ENCODE measurements at regions not wholly inside any gene's neighbourhood (a gene's known extent, or its start where the extent isn't known, plus 50 kb on each side); places are given as distances from the start of the nearest gene placed in this dataset.

DNA sequence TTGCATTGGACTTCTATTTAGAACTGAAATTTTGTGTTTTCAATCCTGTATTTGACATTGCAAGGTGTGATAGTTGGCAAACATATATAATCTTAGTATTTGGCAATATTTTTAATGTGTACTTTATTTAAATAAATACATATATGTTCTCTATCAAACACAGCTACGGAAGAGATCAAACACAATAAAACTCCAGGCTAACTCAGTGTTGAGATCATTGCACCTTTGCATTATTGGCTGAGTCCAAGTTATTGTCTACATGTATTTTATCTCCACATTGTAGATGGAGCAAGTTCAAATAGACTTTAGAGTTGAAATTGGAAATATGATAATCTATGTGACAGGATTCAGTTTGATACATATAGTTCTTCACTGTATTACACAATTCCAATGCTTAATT is 176.7 kb downstream of the ST6GAL2 start:
- DNase-seq (ENCODE audit: low read depth): no peak

- DNase-seq (ENCODE audit: low read depth): no peak
These were observed 166.7 kb downstream of the ST6GAL2 start for GRCh38 chr2:106719222-106719621.

DNA sequence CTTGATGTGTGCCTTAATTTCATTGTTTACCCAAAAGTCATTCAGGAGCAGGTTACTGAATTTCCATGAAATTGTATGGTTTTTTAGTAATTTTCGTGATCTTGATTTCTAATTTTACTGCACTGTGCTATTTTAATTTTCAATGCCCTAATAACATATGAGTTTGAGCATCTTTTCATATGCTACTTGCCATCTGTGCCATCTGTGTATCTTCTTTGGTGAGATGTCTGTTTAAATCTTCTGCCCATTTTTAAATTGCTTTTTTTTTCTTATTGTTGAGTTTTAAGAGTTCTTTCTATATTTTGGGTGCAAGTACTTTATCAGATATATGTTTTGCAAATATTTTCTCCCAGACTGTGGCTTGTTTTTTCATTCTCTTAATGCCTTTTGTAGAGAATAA is 165.9 kb downstream of the ST6GAL2 start:
- DNase-seq (ENCODE audit: low read depth): no peak

DNA sequence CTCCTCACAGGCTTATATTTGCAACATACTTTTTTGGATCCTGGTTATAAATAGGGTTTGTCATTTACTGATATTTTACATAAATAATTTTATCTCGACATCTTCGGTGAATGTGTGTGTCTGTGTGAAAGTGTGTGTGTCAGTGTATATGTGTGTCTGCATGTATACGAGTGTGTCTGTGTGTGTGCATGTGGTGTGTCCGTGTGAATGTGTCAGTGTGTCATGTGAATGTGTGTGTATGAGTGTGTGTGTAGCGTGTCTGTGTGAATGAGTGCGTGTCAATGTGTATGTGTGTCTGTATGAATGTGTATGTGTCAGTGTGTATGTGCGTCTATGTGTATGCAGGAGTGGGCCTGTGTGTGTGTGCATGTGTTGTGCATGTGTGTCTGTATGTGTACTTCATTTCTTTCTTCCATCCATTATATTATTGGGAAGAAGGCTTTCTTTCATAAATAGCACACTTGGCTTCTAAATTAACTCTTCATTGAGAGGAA is 161.6 kb downstream of the ST6GAL2 start:
- no peak for DNase-seq (ENCODE audit: low read depth)

DNA sequence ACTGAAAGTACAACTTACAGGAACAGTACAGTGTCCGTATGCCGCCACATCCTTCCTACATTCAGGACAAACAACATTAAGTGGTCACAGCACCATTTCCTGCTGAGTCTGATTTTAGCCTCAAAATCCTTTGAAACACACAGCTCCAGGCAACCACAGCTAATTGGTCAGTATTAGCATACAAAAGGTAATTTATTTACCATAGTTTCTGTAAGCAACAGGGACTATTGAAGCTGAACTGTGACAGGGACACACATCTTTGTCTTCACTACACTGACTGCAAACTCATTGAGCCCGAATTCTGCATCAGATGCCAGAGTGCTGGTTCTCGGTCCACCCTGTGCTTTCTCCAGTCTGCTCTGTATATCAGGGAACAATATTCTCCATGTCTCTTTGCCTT is 151.8 kb downstream of the ST6GAL2 start:
- no peak for DNase-seq (ENCODE audit: low read depth)

DNA sequence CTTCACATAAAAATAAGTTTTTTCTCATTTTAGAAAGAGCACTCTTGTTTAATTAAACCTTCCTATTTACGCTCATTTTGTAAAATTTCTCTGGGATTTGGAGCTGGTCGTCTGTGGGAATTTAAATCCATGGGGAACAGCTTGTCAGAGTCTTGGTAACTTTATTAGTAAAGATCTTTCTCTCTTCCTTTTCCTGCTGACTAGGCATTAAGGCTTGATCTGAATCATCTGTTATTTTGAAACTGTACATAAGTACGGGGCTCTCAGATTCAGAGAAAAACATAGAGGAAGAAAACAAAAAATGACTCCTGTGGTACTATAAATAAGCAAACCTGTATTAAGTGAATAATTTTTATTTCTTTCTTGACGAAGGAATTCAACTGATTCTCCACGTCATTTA is 150.2 kb downstream of the ST6GAL2 start:
- DNase-seq (ENCODE audit: low read depth): no peak

DNA sequence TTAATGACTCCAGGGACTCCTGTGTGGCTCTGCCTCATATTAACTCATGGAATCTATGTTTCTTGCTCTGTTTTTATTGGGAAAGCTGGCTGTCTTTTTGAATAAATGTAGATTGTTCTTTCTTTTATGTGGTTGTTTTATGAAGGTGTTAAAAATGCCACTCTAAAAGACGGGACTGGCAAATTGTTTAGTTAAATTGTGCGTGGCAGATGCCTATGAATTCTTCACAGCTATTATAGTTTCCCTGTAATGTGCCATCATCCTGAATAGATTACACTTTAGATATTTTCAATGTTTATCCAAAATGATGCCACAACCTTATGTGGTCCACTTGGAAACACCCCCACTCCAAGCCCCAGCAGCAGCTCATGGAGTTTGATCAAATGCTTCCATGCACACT is 149.7 kb downstream of the ST6GAL2 start:
- no peak for DNase-seq (ENCODE audit: low read depth)

GRCh38 chr2:106745468-106745867 is 140.5 kb downstream of the ST6GAL2 start:
- no peak for DNase-seq (ENCODE audit: low read depth)

DNA sequence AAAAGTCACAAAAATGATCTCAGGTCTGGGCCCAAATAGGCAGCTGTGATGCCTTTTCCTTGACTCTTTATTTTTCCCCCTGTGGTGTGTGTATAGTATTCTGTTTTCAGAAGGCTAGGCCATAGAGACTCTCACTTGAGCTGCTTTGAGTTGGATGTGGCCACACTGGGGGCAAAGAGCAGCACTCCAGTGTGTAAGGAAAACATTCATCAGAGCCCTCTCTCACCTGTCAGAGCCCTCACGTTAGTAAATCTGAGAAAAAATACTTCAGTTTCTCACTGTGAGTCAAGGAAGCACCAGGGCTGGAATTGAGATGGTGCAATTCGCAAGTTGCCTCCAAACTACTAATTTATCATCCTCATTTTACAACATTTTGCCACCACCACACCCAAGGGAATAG is 136.1 kb downstream of the ST6GAL2 start:
- DNase-seq (ENCODE audit: low read depth): no peak
